Caco-2 (cell line): ENCODE measurements at regions not wholly inside any gene's neighbourhood (a gene's known extent, or its start where the extent isn't known, plus 50 kb on each side); places are given as distances from the start of the nearest gene placed in this dataset.

Source experiments
- BruUV-seq: library from RNA; stranded (reverse); fragments of 400-500 nt; replicated peaks from 2 replicates; lab custom pipeline; 2021; lab: Mats Ljungman, UMichigan
- CTCF ChIA-PET: fragments of 300-600 bp; sonication (Branson Sonifier 250); formaldehyde crosslinking; loops from one replicate; lab custom pipeline; 2022; ENCODE audit warnings: antibody characterized with exemption; lab: Charles Lee
- POLR2A ChIA-PET: fragments of 300-600 bp; sonication (Branson Sonifier 250); formaldehyde crosslinking; loops from one replicate; lab custom pipeline; 2022; ENCODE audit warnings: antibody characterized with exemption; lab: Charles Lee
- DNase-seq, 2 experiments: peaks; one replicate each; pipeline versions ENCODE4 v3.0.0 to v3.0.0-alpha.2; 2020 to 2022
- H3K27me3 ChIP-seq: replicated peaks from 2 replicates; pipeline ENCODE4 v1.6.0; 2011; ENCODE audit warnings: low read length; ENCODE audit not compliant: control insufficient read depth, insufficient read depth
- H3K36me3 ChIP-seq: 2 replicates; pipeline ENCODE4 v1.5.1; 2011; ENCODE audit warnings: low read length; ENCODE audit not compliant: control insufficient read depth, insufficient read depth
- H3K4me1 ChIP-seq: fragments of 250-450 bp; sonication (Bioruptor Pico); 2 replicates; pipeline ENCODE4 v1.5.1; 2020; ENCODE audit warnings: mild to moderate bottlenecking
- H3K4me3 ChIP-seq: 2 replicates; pipeline ENCODE4 v1.5.1; 2011; ENCODE audit warnings: low read depth, mild to moderate bottlenecking, control low read depth, low read length
- H3K9me3 ChIP-seq: fragments of 250-450 bp; sonication (Bioruptor Pico); 2 replicates; pipeline ENCODE4 v1.5.1; 2020; ENCODE audit warnings: mild to moderate bottlenecking, moderate library complexity
- H3K27ac Mint-ChIP-seq: one replicate; pipeline ENCODE4 v1.8.0; 2022; ENCODE audit warnings: mixed read lengths; ENCODE audit not compliant: unreplicated experiment
- H3K27me3 Mint-ChIP-seq: one replicate; pipeline ENCODE4 v1.8.0; 2022; ENCODE audit warnings: mixed read lengths; ENCODE audit not compliant: insufficient read depth, unreplicated experiment
- H3K36me3 Mint-ChIP-seq: one replicate; pipeline ENCODE4 v1.8.0; 2022; ENCODE audit warnings: mild to moderate bottlenecking, mixed read lengths; ENCODE audit not compliant: insufficient read depth, unreplicated experiment
- H3K4me1 Mint-ChIP-seq: one replicate; pipeline ENCODE4 v1.8.0; 2022; ENCODE audit warnings: low read depth, mixed read lengths; ENCODE audit not compliant: unreplicated experiment
- H3K4me3 Mint-ChIP-seq: one replicate; pipeline ENCODE4 v1.8.0; 2022; ENCODE audit warnings: mild to moderate bottlenecking, moderate library complexity, mixed read lengths; ENCODE audit not compliant: unreplicated experiment
- H3K9me3 Mint-ChIP-seq: one replicate; pipeline ENCODE4 v1.8.0; 2022; ENCODE audit warnings: mixed read lengths; ENCODE audit not compliant: unreplicated experiment
- intact Hi-C: fragments of 100-400 bp; cut with micrococcal nuclease; formaldehyde crosslinking; loops from one replicate; pipeline ENCODE4 v1.10.0; 2022; ENCODE audit not compliant: unreplicated experiment
- TF ChIP-seq, protein P1 (sequence below), 2 experiments: fragments of 200-600 bp in 1 of 2; IDR thresholded peaks; 1 replicate in 1 of 2; 2 replicates in 1 of 2; pipeline versions ENCODE4 v1.5.1 to v1.8.0; 2011 to 2022; ENCODE audit warnings: antibody characterized with exemption in 1 of 2, control low read depth in 1 of 2, inconsistent platforms in 1 of 2, low read depth in 1 of 2, low read length in 1 of 2, mild to moderate bottlenecking in 1 of 2, moderate library complexity in 1 of 2; ENCODE audit not compliant: insufficient read depth in 1 of 2, severe bottlenecking in 1 of 2, unreplicated experiment in 1 of 2

DNA sequence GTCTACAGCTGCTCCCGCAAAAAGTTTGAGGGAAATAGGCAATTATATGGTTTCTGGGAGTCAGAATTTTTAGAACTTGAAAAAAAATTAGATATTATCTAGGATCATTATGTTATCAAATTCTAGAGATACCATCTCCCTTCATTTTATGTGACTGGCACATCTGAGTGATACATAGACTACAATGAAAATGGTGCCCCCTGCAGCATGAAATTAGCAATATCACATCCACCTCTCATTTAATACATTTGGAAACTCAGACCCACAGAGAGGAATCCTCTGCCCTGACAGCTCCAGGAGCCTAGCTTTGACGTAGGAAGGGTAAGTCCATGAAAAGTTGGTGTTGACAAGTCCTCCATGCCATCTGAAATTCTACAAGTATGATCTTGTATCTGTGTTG lies 381.6 kb downstream of the SUCLG1 start:
- ChIA-PET CTCF (interaction anchor here (0.9 kb wide), 1 partner anchor 103 kb away, joined by 5 read pairs; no protein-coding TSS in a partner anchor), POLR2A (no interaction called here)
- Histone ChIP-seq H3K27me3 (no peaks in the 10 kb centered on the region), H3K4me1 (no peaks in the 10 kb centered on the region), H3K9me3 (no peaks in the 10 kb centered on the region), H3K4me3 (no peak overlapping the region), H3K36me3 (no peaks in the 10 kb centered on the region)
- H3K36me3 Mint-ChIP-seq: no peaks in the 10 kb centered on the region
- H3K27ac Mint-ChIP-seq: no peak overlapping the region
- TF ChIP-seq, protein P1, sequence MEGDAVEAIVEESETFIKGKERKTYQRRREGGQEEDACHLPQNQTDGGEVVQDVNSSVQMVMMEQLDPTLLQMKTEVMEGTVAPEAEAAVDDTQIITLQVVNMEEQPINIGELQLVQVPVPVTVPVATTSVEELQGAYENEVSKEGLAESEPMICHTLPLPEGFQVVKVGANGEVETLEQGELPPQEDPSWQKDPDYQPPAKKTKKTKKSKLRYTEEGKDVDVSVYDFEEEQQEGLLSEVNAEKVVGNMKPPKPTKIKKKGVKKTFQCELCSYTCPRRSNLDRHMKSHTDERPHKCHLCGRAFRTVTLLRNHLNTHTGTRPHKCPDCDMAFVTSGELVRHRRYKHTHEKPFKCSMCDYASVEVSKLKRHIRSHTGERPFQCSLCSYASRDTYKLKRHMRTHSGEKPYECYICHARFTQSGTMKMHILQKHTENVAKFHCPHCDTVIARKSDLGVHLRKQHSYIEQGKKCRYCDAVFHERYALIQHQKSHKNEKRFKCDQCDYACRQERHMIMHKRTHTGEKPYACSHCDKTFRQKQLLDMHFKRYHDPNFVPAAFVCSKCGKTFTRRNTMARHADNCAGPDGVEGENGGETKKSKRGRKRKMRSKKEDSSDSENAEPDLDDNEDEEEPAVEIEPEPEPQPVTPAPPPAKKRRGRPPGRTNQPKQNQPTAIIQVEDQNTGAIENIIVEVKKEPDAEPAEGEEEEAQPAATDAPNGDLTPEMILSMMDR (IDR thresholded peaks at IDR 0.05; ENCODE audit: insufficient read depth in 1 of 2, low read depth in 1 of 2, low read length in 1 of 2, severe bottlenecking in 1 of 2, unreplicated experiment in 1 of 2): peak; percentile 17 to 39
- peak in 1 of 2 experiments; percentile 35 for DNase-seq
- BruUV-seq: no TSS peak
- no peak overlapping the region for H3K4me3 Mint-ChIP-seq
- H3K4me1 Mint-ChIP-seq: no peaks in the 10 kb centered on the region
- intact Hi-C loops: loop anchor here (2.0 to 5.0 kb wide), 3 partner anchors 55 to 225 kb away; no protein-coding TSS in a partner anchor
- H3K27me3 Mint-ChIP-seq: no peaks in the 10 kb centered on the region
- no peaks in the 10 kb centered on the region for H3K9me3 Mint-ChIP-seq

DNA sequence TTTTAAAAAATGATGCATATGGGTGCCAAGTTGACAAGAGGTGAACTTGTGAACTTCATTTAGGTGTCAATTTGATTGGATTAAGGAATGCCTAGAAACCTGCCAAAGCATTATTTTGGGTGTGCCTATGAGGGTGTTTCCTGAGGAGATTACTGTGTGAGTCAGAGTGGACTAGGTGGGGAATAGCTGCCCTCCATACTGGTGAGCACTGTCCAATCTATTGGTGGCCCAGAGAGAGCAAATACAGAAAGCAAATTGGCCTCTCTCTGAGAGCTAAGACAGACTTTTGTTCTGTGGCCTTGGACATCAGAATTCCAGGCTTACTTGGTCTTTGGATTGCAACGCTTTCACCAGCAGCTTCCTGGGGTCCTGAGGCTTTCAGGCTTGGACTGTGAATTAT lies 388.0 kb downstream of the SUCLG1 start:
- Histone ChIP-seq H3K36me3 (no peaks in the 10 kb centered on the region), H3K4me3 (no peak overlapping the region), H3K9me3 (no peaks in the 10 kb centered on the region), H3K27me3 (no peaks in the 10 kb centered on the region), H3K4me1 (no peaks in the 10 kb centered on the region)
- ChIA-PET POLR2A (no interaction called here), CTCF (no interaction called here)
- Mint-ChIP-seq H3K9me3 (no peaks in the 10 kb centered on the region), H3K27me3 (peaks cover 9% of the 10 kb centered on the region), H3K27ac (no peak overlapping the region), H3K36me3 (no peaks in the 10 kb centered on the region), H3K4me3 (no peak overlapping the region), H3K4me1 (no peaks in the 10 kb centered on the region)
- TF ChIP-seq, protein P1 (IDR thresholded peaks at IDR 0.05; ENCODE audit: insufficient read depth in 1 of 2, low read depth in 1 of 2, low read length in 1 of 2, severe bottlenecking in 1 of 2, unreplicated experiment in 1 of 2): no peak
- intact Hi-C loops: no loop called here
- BruUV-seq: no TSS peak
- DNase-seq: no peak

DNA sequence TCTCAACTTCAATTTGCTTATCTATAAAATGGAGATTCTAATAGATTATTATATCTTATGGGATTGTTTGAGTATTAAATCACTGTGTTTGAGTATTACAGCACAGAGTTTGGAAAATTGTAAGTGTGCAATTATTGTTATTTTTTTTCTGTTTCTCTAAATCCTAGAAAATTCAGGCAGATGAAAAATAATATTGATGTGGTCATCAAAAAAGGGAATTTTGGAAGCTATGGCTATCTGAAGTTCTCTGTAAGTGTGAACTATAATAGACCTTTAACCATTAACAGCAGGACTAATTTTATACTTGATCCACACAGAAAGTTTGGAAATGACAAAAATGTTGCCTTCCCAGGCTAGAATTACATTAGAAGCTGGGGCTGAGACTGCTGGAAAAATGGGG lies 393.2 kb downstream of the SUCLG1 start:
- POLR2A ChIA-PET: no interaction called here
- Mint-ChIP-seq H3K9me3 (no peaks in the 10 kb centered on the region), H3K36me3 (no peaks in the 10 kb centered on the region), H3K27ac (no peak overlapping the region), H3K4me3 (no peak overlapping the region), H3K27me3 (peaks cover 9% of the 10 kb centered on the region), H3K4me1 (no peaks in the 10 kb centered on the region)
- no TSS peak for BruUV-seq
- Histone ChIP-seq H3K36me3 (no peaks in the 10 kb centered on the region), H3K4me3 (no peak overlapping the region), H3K4me1 (no peaks in the 10 kb centered on the region), H3K27me3 (no peaks in the 10 kb centered on the region), H3K9me3 (no peaks in the 10 kb centered on the region)
- CTCF ChIA-PET: interaction anchor here (0.6 kb wide), 1 partner anchor 477 kb away, joined by 7 read pairs; no protein-coding TSS in a partner anchor
- intact Hi-C loops: no loop called here
- DNase-seq: no peak
- TF ChIP-seq, protein P1 (IDR thresholded peaks at IDR 0.05; ENCODE audit: insufficient read depth in 1 of 2, low read depth in 1 of 2, low read length in 1 of 2, severe bottlenecking in 1 of 2, unreplicated experiment in 1 of 2): no peak
